ENCODE measurements at regions not wholly inside any gene's neighbourhood (a gene's known extent, or its start where the extent isn't known, plus 50 kb on each side); places are given as distances from the start of the nearest gene placed in this dataset.

DNA sequence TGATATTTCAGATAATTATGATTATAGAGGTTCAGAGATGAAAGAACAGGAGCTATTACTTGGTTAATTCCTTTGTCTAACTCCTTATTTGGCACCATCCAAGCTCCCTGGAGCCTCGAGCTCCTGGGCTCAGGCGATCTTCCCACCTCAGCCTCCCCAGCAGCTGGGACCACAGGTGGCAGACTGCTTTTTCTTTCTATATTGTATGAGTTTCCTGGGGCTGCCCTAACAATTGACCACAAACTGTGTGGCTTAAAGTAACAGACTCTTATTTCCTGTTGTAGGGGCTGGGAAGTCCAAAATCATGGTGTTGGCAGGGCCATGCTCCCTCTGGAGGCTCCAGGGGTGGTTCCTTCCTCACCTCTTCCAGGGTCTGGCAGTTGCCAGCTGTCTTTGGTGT is 163.3 kb upstream of the ADCY1 start:
- TF ChIP-seq, protein P1, sequence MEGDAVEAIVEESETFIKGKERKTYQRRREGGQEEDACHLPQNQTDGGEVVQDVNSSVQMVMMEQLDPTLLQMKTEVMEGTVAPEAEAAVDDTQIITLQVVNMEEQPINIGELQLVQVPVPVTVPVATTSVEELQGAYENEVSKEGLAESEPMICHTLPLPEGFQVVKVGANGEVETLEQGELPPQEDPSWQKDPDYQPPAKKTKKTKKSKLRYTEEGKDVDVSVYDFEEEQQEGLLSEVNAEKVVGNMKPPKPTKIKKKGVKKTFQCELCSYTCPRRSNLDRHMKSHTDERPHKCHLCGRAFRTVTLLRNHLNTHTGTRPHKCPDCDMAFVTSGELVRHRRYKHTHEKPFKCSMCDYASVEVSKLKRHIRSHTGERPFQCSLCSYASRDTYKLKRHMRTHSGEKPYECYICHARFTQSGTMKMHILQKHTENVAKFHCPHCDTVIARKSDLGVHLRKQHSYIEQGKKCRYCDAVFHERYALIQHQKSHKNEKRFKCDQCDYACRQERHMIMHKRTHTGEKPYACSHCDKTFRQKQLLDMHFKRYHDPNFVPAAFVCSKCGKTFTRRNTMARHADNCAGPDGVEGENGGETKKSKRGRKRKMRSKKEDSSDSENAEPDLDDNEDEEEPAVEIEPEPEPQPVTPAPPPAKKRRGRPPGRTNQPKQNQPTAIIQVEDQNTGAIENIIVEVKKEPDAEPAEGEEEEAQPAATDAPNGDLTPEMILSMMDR (IDR thresholded peaks at IDR 0.05), result no peak
- TF ChIP-seq EP300 (IDR thresholded peaks at IDR 0.05) (no peak), POLR2A (IDR thresholded peaks at IDR 0.05) (no peak)

Data from suprapubic skin (tissue), 3 donors.